KG1 (cell line): ENCODE measurements at regions not wholly inside any gene's neighbourhood (a gene's known extent, or its start where the extent isn't known, plus 50 kb on each side); places are given as distances from the start of the nearest gene placed in this dataset.

Experiments
- DNase-seq: peaks from one replicate; lab custom pipeline; 2025; lab: John Stamatoyannopoulos, UW

DNA sequence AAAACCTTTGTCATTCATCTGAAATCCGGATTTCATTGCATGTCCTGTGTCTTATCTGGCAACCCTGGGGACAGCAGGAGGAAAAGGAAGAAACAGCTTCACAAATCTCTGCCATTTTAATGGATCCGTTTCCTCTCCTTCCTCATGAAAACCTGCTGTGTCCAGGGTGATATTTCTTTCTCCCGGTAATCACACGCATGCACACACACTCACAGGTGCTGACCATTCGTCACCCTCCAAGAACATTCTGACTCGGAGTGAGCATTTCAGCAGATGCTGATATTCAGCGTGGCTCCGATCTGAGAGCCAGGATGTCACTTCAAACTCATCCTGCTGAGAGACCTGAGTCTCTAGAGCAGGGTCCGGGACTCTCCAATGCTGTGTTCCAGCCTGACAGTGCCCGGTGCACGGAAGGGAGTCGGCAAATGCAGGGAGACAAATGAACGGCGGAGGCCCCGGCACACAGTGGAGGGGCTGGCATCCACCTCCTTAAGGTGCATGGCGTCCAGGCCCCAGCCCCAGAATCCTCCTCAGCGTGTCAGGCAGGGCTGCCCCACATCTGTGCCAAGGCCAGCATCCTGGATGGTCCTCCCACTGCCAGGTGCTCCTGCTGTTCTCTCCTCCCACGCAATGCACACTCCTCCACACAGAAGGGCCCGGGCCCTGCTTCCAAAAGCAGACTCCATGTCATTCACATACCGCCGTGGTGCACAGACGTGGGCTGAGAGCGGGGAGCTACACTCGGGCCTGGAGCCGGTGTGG lies 70.7 kb downstream of the RBFOX3 start:
- no peak for DNase-seq

DNA sequence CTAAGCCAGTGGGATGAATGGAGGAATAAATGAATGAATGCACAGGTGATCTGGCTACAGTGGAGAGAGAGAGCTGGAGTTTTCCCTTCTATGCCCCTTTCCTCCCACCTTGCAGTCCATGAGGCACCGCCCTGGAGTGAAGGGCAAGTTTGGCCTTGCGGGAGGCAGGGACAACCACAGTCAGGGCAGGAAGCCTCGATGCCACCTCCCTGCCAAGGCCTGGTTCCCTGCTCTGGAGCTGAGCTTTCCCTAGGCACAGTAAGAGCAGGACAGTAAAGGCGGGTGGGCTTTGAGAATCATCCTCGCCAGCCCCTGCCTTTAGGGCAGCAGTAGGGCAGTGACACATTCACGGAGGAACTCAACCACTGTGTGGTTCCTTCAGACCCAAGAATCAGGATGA lies 72.6 kb downstream of the RBFOX3 start:
- no peak for DNase-seq

DNA sequence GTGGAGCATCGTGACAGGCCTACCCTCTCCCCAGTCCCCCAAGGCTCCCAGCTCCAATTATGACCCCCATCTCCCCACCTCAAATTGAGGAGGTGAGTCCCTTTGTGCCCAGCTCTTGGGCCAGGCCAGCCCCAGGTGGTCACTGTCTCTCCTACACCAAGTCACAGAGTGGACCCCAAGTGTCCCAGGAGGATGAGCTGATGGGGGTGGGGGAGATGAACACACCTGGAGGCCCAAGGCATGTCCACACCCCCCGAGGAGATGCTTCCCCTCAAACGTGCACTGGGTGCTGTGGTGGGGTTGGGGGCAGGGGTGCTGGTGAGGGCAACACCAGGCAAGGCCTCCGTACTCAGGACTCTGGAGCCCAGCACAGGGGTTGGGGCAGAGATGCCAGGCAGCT lies 73.2 kb downstream of the RBFOX3 start:
- DNase-seq: no peak

- DNase-seq: no peak
Measured at GRCh38 chr17:79537061-79537460, 73.8 kb downstream of the RBFOX3 start.

DNA sequence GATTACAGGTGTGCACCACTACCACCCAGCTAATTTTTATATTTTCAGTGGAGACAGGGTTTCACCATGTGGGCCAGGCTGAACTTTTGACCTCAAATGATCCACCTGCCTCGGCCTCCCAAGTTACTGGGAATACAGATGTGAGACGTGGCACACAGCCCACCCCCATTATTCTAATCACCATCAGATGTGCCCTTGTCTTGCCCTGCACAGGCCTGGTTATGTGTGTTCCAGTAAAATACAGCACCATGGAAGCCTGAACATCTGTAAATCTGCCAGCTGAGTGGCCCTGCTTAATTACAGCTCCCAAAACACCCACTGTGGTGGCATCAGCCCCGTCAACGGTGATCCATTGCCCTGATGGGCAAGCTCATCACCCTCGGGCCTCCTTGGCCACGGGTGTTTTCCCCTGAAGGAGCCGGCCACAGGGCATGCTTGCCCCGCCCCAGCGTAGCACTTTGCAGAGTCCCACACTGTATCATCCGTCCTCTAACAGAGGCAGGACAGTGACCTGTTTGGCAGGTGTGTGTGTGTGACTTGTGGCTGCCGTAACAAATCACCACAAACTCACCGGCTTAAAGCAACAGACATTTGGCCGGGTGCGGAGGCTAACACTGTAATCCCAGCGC lies 74.5 kb downstream of the RBFOX3 start:
- DNase-seq: no peak

DNA sequence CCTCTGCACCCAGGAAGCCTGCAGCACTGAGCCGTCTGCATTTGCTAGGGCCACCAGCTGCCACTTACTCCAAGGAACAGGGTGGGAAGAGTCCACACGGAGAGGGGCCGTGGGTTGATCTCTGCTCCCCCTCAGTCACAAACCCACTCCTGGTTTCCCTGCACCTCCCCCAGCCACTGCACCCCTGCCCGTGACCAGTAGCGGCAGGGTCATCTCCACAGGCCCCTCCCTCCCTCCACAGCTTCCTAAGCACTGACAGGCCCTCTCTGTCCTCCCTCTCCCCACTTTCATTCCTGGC lies 75.2 kb downstream of the RBFOX3 start:
- no peak for DNase-seq

GRCh38 chr17:79534851-79535727 lies 75.8 kb downstream of the RBFOX3 start:
- no peak for DNase-seq

GRCh38 chr17:79534111-79534510 lies 76.7 kb downstream of the RBFOX3 start:
- DNase-seq: no peak

GRCh38 chr17:79533116-79533515 lies 77.7 kb downstream of the RBFOX3 start:
- no peak for DNase-seq

DNA sequence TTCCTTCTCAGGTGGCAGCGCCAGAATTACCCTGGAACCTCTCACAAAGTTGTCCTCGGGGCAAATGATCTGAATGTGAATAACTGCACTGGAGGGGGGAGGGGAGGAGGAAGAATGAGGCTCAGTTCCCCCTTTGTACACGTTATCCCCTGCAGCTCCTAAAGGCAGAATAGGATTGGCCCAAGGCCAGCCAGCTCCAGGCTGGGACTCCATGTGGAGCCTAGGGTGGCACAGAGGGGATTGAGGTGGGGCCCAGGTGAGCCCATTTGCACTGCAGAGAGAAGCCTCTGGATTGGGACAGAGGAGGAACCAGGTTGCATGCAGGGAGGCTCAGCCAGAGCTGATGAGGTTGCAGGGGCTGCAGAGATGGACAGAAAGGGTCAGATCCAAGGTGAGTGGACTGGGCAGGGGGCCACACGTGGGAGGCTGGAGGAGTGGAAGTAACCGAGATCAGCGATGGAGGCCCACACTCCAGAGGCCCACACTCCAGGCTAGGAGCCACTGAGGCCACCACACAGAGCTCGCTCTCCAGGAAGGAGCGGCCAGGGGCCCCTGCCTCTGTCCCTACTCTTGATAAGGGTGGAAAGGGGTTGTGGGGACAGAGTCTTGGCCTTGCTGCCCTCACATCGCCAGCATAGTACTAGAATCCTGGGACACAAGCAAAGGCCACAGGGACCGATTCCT lies 78.6 kb downstream of the RBFOX3 start:
- DNase-seq: no peak

GRCh38 chr17:79531191-79532095 lies 79.4 kb downstream of the RBFOX3 start:
- DNase-seq: no peak

DNA sequence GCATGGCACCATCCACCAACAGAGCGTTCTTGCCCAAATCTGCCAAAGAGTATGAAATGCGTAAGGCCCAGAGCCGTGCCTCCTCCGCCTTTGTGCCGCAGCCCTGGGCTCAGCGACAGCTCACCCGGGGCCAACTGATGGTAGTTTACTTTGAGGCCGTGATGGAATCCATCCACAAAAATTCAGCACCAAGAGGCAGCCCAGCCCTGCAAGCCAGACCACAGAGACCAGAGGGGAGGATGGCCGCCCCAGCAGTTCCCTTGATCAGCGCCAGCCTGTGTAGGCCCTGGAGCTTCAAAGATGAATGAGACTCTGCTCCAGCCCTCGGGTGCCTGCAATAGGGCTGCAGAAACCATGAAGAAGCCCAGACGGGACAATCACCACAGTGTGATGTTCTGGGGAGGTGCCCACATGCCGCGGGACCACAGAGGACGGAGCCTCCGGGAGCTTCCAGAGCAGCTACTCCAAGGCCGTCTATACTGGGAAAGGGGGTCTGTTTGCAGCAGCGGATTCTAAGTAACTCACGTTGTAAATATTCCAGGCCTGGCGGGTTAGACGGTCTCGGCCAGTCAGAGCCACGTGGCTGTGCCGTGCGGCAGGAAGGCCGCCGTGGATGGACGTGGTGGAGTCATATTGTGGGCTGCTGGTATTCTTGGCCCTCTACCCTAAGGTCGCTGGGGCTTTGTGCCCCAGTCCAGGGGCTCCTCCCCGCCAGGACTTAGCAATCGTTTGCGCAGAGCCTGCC lies 80.3 kb downstream of the RBFOX3 start:
- no peak for DNase-seq

DNA sequence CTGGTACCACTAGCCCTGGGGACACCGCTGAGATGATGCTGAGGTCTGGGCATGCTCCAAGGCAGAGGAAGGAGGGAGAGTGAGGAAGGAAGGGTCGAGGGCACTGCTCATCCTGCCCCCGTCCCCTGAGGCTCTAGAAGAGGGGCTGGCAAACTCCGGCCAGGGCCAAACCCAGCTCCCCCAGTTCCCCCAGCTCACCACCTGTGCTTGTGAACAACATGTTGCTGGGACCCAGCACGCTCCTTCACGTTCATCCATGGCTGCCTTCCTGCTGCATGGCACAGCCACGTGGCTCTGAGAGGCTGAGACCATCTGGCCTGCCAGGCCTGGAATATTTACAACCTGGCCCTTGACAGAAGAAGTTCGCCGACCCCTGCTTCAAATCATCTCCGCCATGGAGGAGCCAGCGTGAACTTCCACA lies 81.2 kb downstream of the RBFOX3 start:
- no peak for DNase-seq

- no peak for DNase-seq
Measured at GRCh38 chr17:79528592-79529125, 82.2 kb downstream of the RBFOX3 start.

DNA sequence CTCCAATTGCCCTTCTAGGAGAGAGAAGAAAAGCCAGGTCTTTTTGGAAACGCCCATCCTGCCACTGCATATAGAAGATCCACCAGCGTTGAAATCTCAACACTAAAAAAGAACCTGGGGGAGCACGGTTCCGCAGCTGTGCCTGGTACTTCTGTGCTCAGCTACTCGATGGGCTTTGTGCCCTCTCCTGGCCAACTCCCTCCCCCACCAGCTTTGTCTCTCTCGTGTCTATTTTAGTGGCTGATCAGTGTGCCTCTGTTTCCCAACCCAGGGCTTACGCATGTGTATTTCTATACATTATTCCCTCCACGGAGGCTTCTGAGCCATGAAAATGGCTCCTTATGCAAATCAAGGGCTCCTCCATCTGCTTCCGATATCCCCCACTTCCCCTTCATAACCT lies 83.5 kb downstream of the RBFOX3 start:
- no peak for DNase-seq

DNA sequence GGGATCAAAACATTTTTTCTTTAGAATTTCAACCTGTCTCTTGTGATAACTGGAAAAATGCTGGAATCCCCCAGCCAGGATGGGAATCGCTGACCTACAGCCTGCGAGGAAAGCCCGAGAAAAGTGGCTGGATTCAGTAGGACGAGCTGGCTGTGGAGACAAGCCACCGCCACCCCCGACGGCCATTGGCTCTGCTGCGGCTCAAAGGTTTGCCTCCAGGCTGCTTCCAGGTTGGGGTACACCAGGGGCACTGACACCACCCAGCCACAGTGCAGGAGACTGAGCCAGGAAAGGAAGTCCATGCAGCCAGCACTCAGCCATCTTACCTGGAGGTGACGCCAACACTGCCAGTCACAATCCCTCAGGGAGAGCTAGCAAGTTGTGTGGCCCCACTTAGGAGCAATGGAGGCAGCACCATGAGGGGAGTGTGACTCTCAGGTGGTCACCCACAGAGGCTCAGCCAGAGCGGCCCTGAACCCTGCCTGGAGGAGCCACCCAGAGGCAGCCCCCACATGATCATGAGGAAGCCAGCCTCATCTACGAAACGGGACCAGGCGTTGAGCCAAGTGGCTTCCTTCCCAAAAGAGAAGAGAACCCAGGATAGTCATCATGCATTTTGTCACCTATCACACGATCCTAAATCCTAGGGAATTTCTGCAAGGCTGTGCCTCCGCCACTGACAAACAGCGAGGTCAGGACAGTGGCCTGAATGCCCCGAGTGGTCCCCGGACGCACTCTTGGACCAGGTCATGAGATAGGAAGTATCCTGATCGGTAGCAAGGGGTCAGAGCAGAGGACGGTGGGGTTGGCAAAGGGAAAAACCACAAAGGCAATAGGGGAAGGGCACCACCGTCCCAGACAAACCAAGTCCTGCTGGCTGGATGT lies 84.8 kb downstream of the RBFOX3 start:
- DNase-seq: no peak

DNA sequence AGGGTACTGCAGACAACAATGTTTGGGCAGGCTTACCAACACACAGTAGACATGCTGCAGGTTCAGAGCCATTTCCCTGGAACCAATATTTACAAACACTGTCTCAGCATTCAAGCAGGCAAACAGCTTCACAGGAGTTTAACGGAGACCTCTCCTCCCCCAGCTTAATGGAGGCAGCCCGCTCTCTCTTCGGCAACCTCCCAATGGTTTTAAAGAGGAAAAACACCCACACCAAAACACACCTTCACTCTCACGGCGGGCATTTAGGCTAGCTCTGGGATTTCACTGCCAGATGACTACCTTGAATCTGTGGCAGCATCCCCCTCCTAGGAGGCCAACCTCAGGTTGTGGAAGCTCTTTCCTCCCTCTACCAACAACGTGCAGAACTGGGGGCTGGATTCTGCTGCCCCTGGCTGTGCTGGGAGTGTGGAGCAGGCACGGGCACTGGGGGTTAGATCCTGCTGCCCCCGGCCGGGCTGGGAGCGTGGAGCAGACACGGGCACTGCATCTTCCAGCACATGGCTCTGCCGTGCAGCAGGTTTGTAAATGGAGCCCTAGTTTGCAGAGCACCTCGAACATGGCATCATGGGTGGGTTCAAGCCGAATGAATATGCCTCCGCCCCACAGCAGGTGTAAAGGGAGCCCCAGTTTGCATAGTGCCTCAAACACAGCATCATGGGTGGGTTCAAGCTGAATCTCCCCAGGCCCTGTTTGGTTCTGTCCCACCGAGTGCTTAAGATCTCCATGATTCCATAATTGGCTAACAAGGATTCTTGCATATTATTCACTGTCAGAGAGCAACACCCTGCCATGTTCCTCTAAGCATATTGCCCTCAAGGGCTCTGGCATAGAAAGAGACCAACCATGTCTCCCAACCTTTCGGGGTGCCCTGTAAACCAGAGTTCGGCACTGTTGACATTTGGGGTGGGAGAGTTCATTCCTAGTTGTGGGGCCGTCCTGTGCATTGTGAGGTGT lies 86.4 kb downstream of the RBFOX3 start:
- DNase-seq: no peak

DNA sequence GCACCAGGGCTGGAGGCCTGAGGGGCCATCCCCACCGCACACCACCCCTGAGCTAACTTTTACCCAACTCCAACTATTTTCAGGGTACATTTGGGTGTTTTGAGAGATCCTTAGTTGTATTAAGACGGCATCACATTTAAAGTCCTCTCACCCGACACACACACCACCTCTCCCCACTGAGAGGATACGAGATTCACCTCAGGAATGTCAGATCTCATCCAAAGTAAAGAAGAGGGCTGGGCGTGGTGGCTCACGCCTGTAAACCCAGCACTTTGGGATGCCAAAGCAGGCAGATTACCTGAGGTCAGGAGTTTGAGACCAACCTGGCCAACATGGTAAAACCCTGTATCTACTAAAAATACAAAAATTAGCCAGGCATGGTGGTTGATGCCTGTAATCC lies 88.4 kb downstream of the RBFOX3 start:
- no peak for DNase-seq
